Panc1 (cell line): ENCODE measurements at regions not wholly inside any gene's neighbourhood (a gene's known extent, or its start where the extent isn't known, plus 50 kb on each side); places are given as distances from the start of the nearest gene placed in this dataset.

Source experiments
- POLR2AphosphoS5 ChIP-seq: IDR thresholded peaks from 2 replicates; pipeline ENCODE4 v1.6.1; 2012; ENCODE audit warnings: mild to moderate bottlenecking, low read depth, low read length, moderate library complexity
- SIN3A ChIP-seq: IDR thresholded peaks from 2 replicates; pipeline ENCODE4 v1.6.1; 2012; ENCODE audit warnings: low read depth, mild to moderate bottlenecking, low read length, moderate library complexity, borderline replicate concordance; ENCODE audit not compliant: insufficient read depth
- TF ChIP-seq, protein P1 (sequence below): fragments of 450-650 bp; IDR thresholded peaks from 2 replicates; pipeline ENCODE4 v1.5.1; 2017; ENCODE audit warnings: mild to moderate bottlenecking
- TF ChIP-seq, protein P2 (sequence below), 2 experiments: IDR thresholded peaks; 2 replicates each; pipeline ENCODE4 v1.6.1; 2011 to 2012; ENCODE audit warnings: low read depth in 2 of 2, control low read depth in 1 of 2, low read length in 1 of 2, mild to moderate bottlenecking in 1 of 2, moderate library complexity in 1 of 2; ENCODE audit not compliant: insufficient read depth in 1 of 2

- TF ChIP-seq, protein P1, sequence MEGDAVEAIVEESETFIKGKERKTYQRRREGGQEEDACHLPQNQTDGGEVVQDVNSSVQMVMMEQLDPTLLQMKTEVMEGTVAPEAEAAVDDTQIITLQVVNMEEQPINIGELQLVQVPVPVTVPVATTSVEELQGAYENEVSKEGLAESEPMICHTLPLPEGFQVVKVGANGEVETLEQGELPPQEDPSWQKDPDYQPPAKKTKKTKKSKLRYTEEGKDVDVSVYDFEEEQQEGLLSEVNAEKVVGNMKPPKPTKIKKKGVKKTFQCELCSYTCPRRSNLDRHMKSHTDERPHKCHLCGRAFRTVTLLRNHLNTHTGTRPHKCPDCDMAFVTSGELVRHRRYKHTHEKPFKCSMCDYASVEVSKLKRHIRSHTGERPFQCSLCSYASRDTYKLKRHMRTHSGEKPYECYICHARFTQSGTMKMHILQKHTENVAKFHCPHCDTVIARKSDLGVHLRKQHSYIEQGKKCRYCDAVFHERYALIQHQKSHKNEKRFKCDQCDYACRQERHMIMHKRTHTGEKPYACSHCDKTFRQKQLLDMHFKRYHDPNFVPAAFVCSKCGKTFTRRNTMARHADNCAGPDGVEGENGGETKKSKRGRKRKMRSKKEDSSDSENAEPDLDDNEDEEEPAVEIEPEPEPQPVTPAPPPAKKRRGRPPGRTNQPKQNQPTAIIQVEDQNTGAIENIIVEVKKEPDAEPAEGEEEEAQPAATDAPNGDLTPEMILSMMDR = no peak
- no peak for TF ChIP-seq POLR2AphosphoS5
- TF ChIP-seq, protein P2, sequence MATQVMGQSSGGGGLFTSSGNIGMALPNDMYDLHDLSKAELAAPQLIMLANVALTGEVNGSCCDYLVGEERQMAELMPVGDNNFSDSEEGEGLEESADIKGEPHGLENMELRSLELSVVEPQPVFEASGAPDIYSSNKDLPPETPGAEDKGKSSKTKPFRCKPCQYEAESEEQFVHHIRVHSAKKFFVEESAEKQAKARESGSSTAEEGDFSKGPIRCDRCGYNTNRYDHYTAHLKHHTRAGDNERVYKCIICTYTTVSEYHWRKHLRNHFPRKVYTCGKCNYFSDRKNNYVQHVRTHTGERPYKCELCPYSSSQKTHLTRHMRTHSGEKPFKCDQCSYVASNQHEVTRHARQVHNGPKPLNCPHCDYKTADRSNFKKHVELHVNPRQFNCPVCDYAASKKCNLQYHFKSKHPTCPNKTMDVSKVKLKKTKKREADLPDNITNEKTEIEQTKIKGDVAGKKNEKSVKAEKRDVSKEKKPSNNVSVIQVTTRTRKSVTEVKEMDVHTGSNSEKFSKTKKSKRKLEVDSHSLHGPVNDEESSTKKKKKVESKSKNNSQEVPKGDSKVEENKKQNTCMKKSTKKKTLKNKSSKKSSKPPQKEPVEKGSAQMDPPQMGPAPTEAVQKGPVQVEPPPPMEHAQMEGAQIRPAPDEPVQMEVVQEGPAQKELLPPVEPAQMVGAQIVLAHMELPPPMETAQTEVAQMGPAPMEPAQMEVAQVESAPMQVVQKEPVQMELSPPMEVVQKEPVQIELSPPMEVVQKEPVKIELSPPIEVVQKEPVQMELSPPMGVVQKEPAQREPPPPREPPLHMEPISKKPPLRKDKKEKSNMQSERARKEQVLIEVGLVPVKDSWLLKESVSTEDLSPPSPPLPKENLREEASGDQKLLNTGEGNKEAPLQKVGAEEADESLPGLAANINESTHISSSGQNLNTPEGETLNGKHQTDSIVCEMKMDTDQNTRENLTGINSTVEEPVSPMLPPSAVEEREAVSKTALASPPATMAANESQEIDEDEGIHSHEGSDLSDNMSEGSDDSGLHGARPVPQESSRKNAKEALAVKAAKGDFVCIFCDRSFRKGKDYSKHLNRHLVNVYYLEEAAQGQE (IDR thresholded peaks at IDR 0.05; ENCODE audit: insufficient read depth in 1 of 2, low read depth in 2 of 2, low read length in 1 of 2) = no peak
- no peak for TF ChIP-seq SIN3A
These were observed 247.3 kb upstream of the IGF1R start for GRCh38 chr15:98401029-98401428.
